ENCODE measurements at regions not wholly inside any gene's neighbourhood (a gene's known extent, or its start where the extent isn't known, plus 50 kb on each side); places are given as distances from the start of the nearest gene placed in this dataset.

GRCh38 chr2:18093196-18093595, 214.7 kb downstream of the KCNS3 start:
- Histone ChIP-seq H3K23me2 (ENCODE audit: insufficient read length, low read depth, low read length, poor library complexity, severe bottlenecking) (no peaks in the 10 kb centered on the region), H3K27ac (ENCODE audit: insufficient read length, low read depth, low read length) (no peak overlapping the region), H3K9me3 (ENCODE audit: control insufficient read depth, low read depth, low read length) (no peaks in the 10 kb centered on the region), H3K18ac (ENCODE audit: insufficient read length, low read depth, low read length) (no peak overlapping the region), H4K20me1 (ENCODE audit: control insufficient read depth, insufficient read depth, insufficient read length) (no peaks in the 10 kb centered on the region), H3K4ac (ENCODE audit: low read depth, low read length) (no peak overlapping the region), H3K79me2 (ENCODE audit: insufficient read depth, low read length) (no peaks in the 10 kb centered on the region), H3K4me1 (ENCODE audit: insufficient read depth, low read length) (no peaks in the 10 kb centered on the region), H3K9ac (ENCODE audit: extremely low read depth, insufficient read length, low read length) (no peak overlapping the region), H4K5ac (ENCODE audit: insufficient read length, low read depth, low read length) (no peak overlapping the region), H3K14ac (ENCODE audit: insufficient read depth, low read length) (no peak overlapping the region), H3K56ac (ENCODE audit: insufficient read length, low read depth, low read length) (no peak overlapping the region), H2BK12ac (ENCODE audit: insufficient read length, low read depth, low read length) (no peak overlapping the region), H4K8ac (replicated peaks; ENCODE audit: insufficient read length, low read depth, low read length) (no peak overlapping the region), H2AK5ac (ENCODE audit: insufficient read length, low read length) (no peak overlapping the region), H3T11ph (ENCODE audit: low read length) (no peak overlapping the region), H4K91ac (ENCODE audit: insufficient read length, low read depth, low read length) (no peak overlapping the region), H3K79me1 (ENCODE audit: insufficient read depth, low read depth, low read length, poor library complexity, severe bottlenecking) (no peaks in the 10 kb centered on the region), H3K4me2 (ENCODE audit: insufficient read depth, insufficient read length, low read length) (no peak overlapping the region), H2BK15ac (ENCODE audit: low read depth, low read length) (no peak overlapping the region), H2BK120ac (ENCODE audit: low read depth, low read length, poor library complexity, severe bottlenecking) (no peak overlapping the region), H3K23ac (ENCODE audit: insufficient read length, low read depth, low read length) (no peak overlapping the region), H2BK5ac (ENCODE audit: insufficient read length, low read length) (no peak overlapping the region), H2BK20ac (ENCODE audit: low read depth, low read length, poor library complexity, severe bottlenecking) (no peak overlapping the region), H3K27me3 (ENCODE audit: insufficient read depth, low read length) (no peaks in the 10 kb centered on the region), H2AFZ (ENCODE audit: low read length) (no peak overlapping the region)
- whole genome bisulfite sequencing (ENCODE audit: extremely low coverage, insufficient read length, low lambda C conversion rate) = no CpG with 5 or more reads among the region's 3 CpGs
- 0 out of 5 replicates have a peak, but pooled peaks cover 0 to 2% of the 10 kb centered on the region in 2 experiments for H3K9me3 Mint-ChIP-seq
- H3K4me3 Mint-ChIP-seq = no peak overlapping the region
- no peak overlapping the region for H3K27ac Mint-ChIP-seq
- H3K27me3 Mint-ChIP-seq (ENCODE audit: low read depth) = no peaks in the 10 kb centered on the region
- TF ChIP-seq, protein P1, sequence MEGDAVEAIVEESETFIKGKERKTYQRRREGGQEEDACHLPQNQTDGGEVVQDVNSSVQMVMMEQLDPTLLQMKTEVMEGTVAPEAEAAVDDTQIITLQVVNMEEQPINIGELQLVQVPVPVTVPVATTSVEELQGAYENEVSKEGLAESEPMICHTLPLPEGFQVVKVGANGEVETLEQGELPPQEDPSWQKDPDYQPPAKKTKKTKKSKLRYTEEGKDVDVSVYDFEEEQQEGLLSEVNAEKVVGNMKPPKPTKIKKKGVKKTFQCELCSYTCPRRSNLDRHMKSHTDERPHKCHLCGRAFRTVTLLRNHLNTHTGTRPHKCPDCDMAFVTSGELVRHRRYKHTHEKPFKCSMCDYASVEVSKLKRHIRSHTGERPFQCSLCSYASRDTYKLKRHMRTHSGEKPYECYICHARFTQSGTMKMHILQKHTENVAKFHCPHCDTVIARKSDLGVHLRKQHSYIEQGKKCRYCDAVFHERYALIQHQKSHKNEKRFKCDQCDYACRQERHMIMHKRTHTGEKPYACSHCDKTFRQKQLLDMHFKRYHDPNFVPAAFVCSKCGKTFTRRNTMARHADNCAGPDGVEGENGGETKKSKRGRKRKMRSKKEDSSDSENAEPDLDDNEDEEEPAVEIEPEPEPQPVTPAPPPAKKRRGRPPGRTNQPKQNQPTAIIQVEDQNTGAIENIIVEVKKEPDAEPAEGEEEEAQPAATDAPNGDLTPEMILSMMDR (conservative IDR thresholded peaks at IDR 0.05) = no peak
- peaks cover 3 to 5% of the 10 kb centered on the region in 2 experiments for H3K4me1 Mint-ChIP-seq
- no peaks in the 10 kb centered on the region for H3K36me3 Mint-ChIP-seq (ENCODE audit: insufficient read depth in 1 of 3, low read depth in 3 of 3)
- no peak for DNase-seq
